ENCODE measurements at regions not wholly inside any gene's neighbourhood (a gene's known extent, or its start where the extent isn't known, plus 50 kb on each side); places are given as distances from the start of the nearest gene placed in this dataset.

GRCh38 chr1:219670426-219671149, 57.7 kb upstream of the ZC3H11B start:
- TF ChIP-seq EZH2 (IDR thresholded peaks at IDR 0.05; ENCODE audit: borderline replicate concordance, low read length) (no peak), CTCF (IDR thresholded peaks at IDR 0.05; ENCODE audit: low read length) (no peak)

All from OCI-LY1 (cell line).